Keratinocyte (primary cell): ENCODE measurements at regions not wholly inside any gene's neighbourhood (a gene's known extent, or its start where the extent isn't known, plus 50 kb on each side); places are given as distances from the start of the nearest gene placed in this dataset.

ENCODE experiments used
- EZH2 ChIP-seq: IDR thresholded peaks from one replicate; pipeline ENCODE4 v1.6.1; 2012; ENCODE audit warnings: inconsistent platforms, mild to moderate bottlenecking, low read length, moderate library complexity
- TF ChIP-seq, protein P1 (sequence below), 3 experiments: IDR thresholded peaks in 1 of 3; conservative IDR thresholded peaks in 1 of 3; optimal IDR thresholded peaks in 1 of 3; 2 replicates in 2 of 3; 3 replicates in 1 of 3; pipeline versions ENCODE3 to v1.5.1; 2011; ENCODE audit warnings: low read length in 3 of 3, mild to moderate bottlenecking in 3 of 3, moderate library complexity in 2 of 3, control low read depth in 1 of 3, inconsistent platforms in 1 of 3; ENCODE audit not compliant: insufficient read depth in 2 of 3; ENCODE audit errors: extremely low read depth in 1 of 3

DNA sequence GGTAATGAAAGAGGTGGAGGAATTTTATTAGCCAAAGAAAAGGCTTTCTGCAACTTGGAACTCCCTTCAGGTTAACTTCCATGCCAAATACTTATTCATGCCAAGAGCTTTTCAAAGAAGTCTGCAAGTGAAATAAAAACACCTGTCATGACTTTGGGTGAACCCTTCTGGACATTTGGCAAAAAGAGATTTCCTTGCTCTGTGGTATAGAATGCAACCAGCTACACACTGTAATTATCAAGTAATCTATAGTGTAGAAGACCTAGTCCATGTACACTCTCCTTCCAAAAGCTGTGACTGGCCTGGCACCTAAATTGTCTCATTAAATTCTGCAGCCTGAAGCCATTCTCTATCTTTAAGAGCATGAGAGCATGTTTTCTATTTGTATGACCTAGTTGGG lies 232.3 kb downstream of the COL12A1 start:
- TF ChIP-seq, protein P1, sequence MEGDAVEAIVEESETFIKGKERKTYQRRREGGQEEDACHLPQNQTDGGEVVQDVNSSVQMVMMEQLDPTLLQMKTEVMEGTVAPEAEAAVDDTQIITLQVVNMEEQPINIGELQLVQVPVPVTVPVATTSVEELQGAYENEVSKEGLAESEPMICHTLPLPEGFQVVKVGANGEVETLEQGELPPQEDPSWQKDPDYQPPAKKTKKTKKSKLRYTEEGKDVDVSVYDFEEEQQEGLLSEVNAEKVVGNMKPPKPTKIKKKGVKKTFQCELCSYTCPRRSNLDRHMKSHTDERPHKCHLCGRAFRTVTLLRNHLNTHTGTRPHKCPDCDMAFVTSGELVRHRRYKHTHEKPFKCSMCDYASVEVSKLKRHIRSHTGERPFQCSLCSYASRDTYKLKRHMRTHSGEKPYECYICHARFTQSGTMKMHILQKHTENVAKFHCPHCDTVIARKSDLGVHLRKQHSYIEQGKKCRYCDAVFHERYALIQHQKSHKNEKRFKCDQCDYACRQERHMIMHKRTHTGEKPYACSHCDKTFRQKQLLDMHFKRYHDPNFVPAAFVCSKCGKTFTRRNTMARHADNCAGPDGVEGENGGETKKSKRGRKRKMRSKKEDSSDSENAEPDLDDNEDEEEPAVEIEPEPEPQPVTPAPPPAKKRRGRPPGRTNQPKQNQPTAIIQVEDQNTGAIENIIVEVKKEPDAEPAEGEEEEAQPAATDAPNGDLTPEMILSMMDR (optimal IDR thresholded peaks at IDR 0.05 in 1 of 3, IDR thresholded peaks at IDR 0.05 in 1 of 3, conservative IDR thresholded peaks at IDR 0.05 in 1 of 3; ENCODE audit: extremely low read depth in 1 of 3, insufficient read depth in 2 of 3, low read length in 3 of 3) = no peak
- no peak for TF ChIP-seq EZH2
